Mesenchymal stem cell (in vitro differentiated cells and primary cell): ENCODE measurements at regions not wholly inside any gene's neighbourhood (a gene's known extent, or its start where the extent isn't known, plus 50 kb on each side); places are given as distances from the start of the nearest gene placed in this dataset.

Experiments used
- DNase-seq: peaks from one replicate; pipeline ENCODE4 v3.0.0-alpha.2; 2013
- H2AFZ ChIP-seq: one replicate; pipeline ENCODE4 v1.6.1; 2013; ENCODE audit warnings: low read depth, mild to moderate bottlenecking, control low read depth, inconsistent platforms, low read length, moderate library complexity
- H2AK5ac ChIP-seq: 2 replicates; pipeline ENCODE4 v1.6.1; 2013; ENCODE audit warnings: low read length, moderate library complexity, mild to moderate bottlenecking, inconsistent platforms; ENCODE audit not compliant: severe bottlenecking
- H2BK120ac ChIP-seq: one replicate; pipeline ENCODE4 v1.6.1; 2013; ENCODE audit warnings: low read depth, mild to moderate bottlenecking, inconsistent platforms, low read length, moderate library complexity
- H2BK12ac ChIP-seq, 2 experiments: one replicate each; pipeline ENCODE4 v1.6.1; 2013; ENCODE audit warnings: inconsistent platforms in 2 of 2, low read length in 2 of 2, mild to moderate bottlenecking in 2 of 2, moderate library complexity in 2 of 2, control low read depth in 1 of 2
- H2BK15ac ChIP-seq: one replicate; pipeline ENCODE4 v1.6.1; 2013; ENCODE audit warnings: mild to moderate bottlenecking, low read depth, inconsistent platforms; ENCODE audit not compliant: poor library complexity, severe bottlenecking
- H2BK5ac ChIP-seq: 2 replicates; pipeline ENCODE4 v1.6.1; 2013; ENCODE audit warnings: low read depth, mild to moderate bottlenecking, low read length, control low read depth, inconsistent platforms; ENCODE audit not compliant: poor library complexity, severe bottlenecking
- H3K14ac ChIP-seq, 2 experiments: one replicate each; pipeline ENCODE4 v1.6.1; 2013; ENCODE audit warnings: inconsistent platforms in 2 of 2, low read length in 2 of 2, control low read depth in 1 of 2, mild to moderate bottlenecking in 1 of 2, moderate library complexity in 1 of 2
- H3K18ac ChIP-seq, 2 experiments: one replicate each; pipeline ENCODE4 v1.6.1; 2013; ENCODE audit warnings: inconsistent platforms in 2 of 2, low read length in 2 of 2, control low read depth in 1 of 2, low read depth in 1 of 2, mild to moderate bottlenecking in 1 of 2
- H3K23ac ChIP-seq, 2 experiments: one replicate each; pipeline ENCODE4 v1.6.1; 2013; ENCODE audit warnings: inconsistent platforms in 2 of 2, low read length in 2 of 2, mild to moderate bottlenecking in 2 of 2, moderate library complexity in 2 of 2, control low read depth in 1 of 2
- H3K27ac ChIP-seq: 2 replicates; pipeline ENCODE4 v1.5.1; 2013; ENCODE audit warnings: mild to moderate bottlenecking, moderate library complexity, low read length, control low read depth, inconsistent platforms; ENCODE audit not compliant: poor library complexity, severe bottlenecking
- H3K27me3 ChIP-seq, 2 experiments: 2 replicates each; pipeline versions ENCODE4 v1.6.1 to v1.7.0; 2013; ENCODE audit warnings: low read length in 2 of 2, mild to moderate bottlenecking in 2 of 2, moderate library complexity in 2 of 2, control low read depth in 1 of 2, inconsistent platforms in 1 of 2; ENCODE audit not compliant: control insufficient read depth in 1 of 2, insufficient read depth in 1 of 2
- H3K36me3 ChIP-seq, 2 experiments: 2 replicates each; pipeline versions ENCODE4 v1.6.1 to v1.7.0; 2013; ENCODE audit warnings: low read length in 2 of 2, control low read depth in 1 of 2, inconsistent platforms in 1 of 2, low read depth in 1 of 2, mild to moderate bottlenecking in 1 of 2; ENCODE audit not compliant: insufficient read depth in 2 of 2, control insufficient read depth in 1 of 2
- H3K4ac ChIP-seq, 2 experiments: one replicate each; pipeline ENCODE4 v1.6.1; 2013; ENCODE audit warnings: inconsistent platforms in 2 of 2, low read length in 2 of 2, mild to moderate bottlenecking in 2 of 2, moderate library complexity in 2 of 2, control low read depth in 1 of 2, low read depth in 1 of 2
- H3K4me1 ChIP-seq: 2 replicates; pipeline ENCODE4 v1.6.1; 2013; ENCODE audit warnings: low read depth, low read length, control low read depth; ENCODE audit not compliant: control insufficient read depth, insufficient read depth
- H3K4me2 ChIP-seq: 2 replicates; pipeline ENCODE4 v1.6.1; 2013; ENCODE audit warnings: low read length, mild to moderate bottlenecking, inconsistent platforms; ENCODE audit not compliant: poor library complexity, severe bottlenecking
- H3K4me3 ChIP-seq, 2 experiments: 2 replicates each; pipeline versions ENCODE4 v1.5.1 to v1.7.0; 2013; ENCODE audit warnings: low read length in 2 of 2, mild to moderate bottlenecking in 2 of 2, control low read depth in 1 of 2, low read depth in 1 of 2; ENCODE audit not compliant: insufficient read depth in 1 of 2
- H3K79me1 ChIP-seq: replicated peaks from 2 replicates; pipeline ENCODE4 v1.6.1; 2013; ENCODE audit warnings: mild to moderate bottlenecking, control low read depth, low read length, inconsistent platforms; ENCODE audit not compliant: poor library complexity, severe bottlenecking
- H3K9ac ChIP-seq: 2 replicates; pipeline ENCODE4 v1.7.0; 2013; ENCODE audit warnings: mild to moderate bottlenecking, low read length, moderate library complexity
- H3K9me3 ChIP-seq: 2 replicates; pipeline ENCODE4 v1.7.0; 2013; ENCODE audit warnings: mild to moderate bottlenecking, low read length; ENCODE audit not compliant: control insufficient read depth
- H4K8ac ChIP-seq: one replicate; pipeline ENCODE4 v1.6.1; 2013; ENCODE audit warnings: inconsistent platforms, mild to moderate bottlenecking, low read length, moderate library complexity
- H4K91ac ChIP-seq: one replicate; pipeline ENCODE4 v1.6.1; 2013; ENCODE audit warnings: mild to moderate bottlenecking, low read length, inconsistent platforms
- WGBS: methylation state at CpG from one replicate; pipeline ENCODE4 v1.1.7; 2013; ENCODE audit warnings: mixed read lengths; 5-methylcytosine and 5-hydroxymethylcytosine counted together

DNA sequence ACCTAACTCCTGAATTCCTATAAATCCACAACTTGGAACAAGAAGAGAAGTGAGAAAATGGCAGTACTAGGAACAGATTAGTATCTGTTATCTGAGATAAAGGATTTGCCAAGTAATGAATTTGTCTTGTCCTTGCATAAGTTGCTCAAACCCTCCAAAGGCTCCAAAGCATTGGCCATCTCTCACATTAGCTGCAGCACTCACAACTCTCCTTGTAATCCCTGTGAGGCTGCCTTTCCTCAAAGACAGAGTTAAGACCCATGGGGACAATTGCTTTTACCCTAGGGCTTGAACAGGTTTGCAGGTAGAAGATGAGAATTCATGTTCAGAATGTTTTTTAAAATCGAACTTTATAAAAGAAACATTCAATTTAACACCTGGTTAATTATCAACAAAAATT lies 1702.2 kb downstream of the EFNB2 start:
- Histone ChIP-seq H3K18ac (no peak overlapping the region), H3K79me1 (no peaks in the 10 kb centered on the region), H3K4ac (no peak overlapping the region), H3K27ac (no peak overlapping the region), H3K4me3 (no peak overlapping the region), H2BK12ac (no peak overlapping the region), H2AK5ac (no peak overlapping the region), H2AFZ (no peak overlapping the region), H2BK5ac (no peak overlapping the region), H3K27me3 (no peaks in the 10 kb centered on the region), H3K4me2 (no peak overlapping the region), H3K14ac (no peak overlapping the region), H3K4me1 (no peaks in the 10 kb centered on the region), H2BK120ac (no peak overlapping the region), H4K8ac (no peak overlapping the region), H3K36me3 (no peaks in the 10 kb centered on the region), H4K91ac (no peak overlapping the region), H3K23ac (no peak overlapping the region), H3K9me3 (no peaks in the 10 kb centered on the region), H3K9ac (no peak overlapping the region), H2BK15ac (no peak overlapping the region)
- no peak for DNase-seq
- WGBS = no CpG with 5 or more reads among the region's 1 CpG

DNA sequence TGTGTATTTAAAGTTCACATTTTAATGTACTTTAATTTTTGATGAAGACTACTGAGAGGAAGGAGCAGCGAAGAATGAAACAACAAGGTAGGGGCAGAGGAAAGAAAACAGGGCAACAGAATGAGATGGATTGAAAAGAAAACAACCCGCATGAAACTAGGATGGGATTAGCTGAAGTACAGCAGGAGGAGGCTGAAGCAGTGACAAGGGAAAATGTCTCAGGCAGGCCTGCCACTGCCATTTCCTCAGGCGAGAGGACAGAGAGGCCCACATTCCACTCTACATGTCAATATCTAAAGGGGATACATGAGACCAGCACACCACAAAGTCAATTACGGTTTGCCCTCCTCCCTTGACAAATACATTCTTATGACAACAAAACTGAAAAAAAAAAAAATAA lies 1703.2 kb downstream of the EFNB2 start:
- no peak overlapping the region for H3K4ac ChIP-seq
- H3K27me3 ChIP-seq = no peaks in the 10 kb centered on the region
- no peak overlapping the region for H3K18ac ChIP-seq
- no peak overlapping the region for H3K4me2 ChIP-seq
- no peak overlapping the region for H3K14ac ChIP-seq
- no peak overlapping the region for H2AFZ ChIP-seq
- no peak overlapping the region for H3K23ac ChIP-seq
- H2BK5ac ChIP-seq = no peak overlapping the region
- H3K4me3 ChIP-seq = no peak overlapping the region
- H3K79me1 ChIP-seq = no peaks in the 10 kb centered on the region
- H4K91ac ChIP-seq = no peak overlapping the region
- no peak overlapping the region for H2AK5ac ChIP-seq
- no peak overlapping the region for H3K27ac ChIP-seq
- H2BK15ac ChIP-seq = no peak overlapping the region
- no peaks in the 10 kb centered on the region for H3K36me3 ChIP-seq
- H3K9me3 ChIP-seq = no peaks in the 10 kb centered on the region
- H4K8ac ChIP-seq = no peak overlapping the region
- no peaks in the 10 kb centered on the region for H3K4me1 ChIP-seq
- no peak overlapping the region for H2BK12ac ChIP-seq
- no peak overlapping the region for H2BK120ac ChIP-seq
- 74% methylated on average over 4 of the region's 4 CpGs for WGBS
- H3K9ac ChIP-seq = no peak overlapping the region
- DNase-seq = no peak

DNA sequence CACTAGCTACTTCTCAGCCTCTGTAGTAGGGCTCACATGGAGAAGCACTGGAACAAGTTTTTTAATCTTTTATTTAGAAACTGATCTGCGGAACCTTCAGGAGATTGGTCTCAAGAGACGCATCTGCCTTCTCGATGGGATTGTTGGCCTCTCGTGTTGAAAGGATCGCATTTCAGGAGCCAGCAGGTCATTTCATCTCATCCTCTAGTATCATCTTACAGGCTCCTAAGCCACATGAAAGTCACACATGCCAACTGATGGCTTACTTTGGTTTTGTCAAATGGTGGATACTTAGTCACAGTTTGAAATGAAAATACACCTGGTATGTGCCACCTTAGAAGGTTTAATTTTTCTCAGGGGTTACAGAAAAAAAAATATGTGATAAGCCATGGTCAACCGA lies 1703.6 kb downstream of the EFNB2 start:
- WGBS = 91% methylated on average over 6 of the region's 6 CpGs
- no peak overlapping the region for H2BK120ac ChIP-seq

DNA sequence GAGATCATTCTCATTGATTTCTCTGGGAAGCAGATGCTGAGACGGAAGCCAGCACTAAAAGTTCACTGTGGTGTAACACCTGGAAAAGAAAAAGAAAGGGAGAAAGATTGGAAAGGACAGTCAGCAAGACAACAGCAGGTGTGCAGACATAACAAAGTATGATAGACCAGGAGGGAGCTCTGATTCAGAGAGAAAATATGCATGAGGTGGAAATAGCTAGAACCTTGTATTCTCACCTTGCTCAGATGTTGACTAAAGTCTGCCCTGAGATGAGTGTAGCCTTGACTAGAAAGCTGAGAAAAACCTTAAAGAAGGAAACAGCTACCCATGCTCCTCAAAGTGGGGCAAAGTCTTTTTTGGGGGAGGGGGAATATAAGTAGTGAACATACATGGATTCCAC lies 1711.8 kb downstream of the EFNB2 start:
- Histone ChIP-seq H2BK120ac (no peak overlapping the region), H2BK15ac (no peak overlapping the region)
- 83% methylated on average over 1 of the region's 1 CpG for WGBS

More for the DNA sequence above, 1703.6 kb downstream of the EFNB2 start:
- no peak overlapping the region for H3K4me2 ChIP-seq
- no peak overlapping the region for H3K9ac ChIP-seq
- H3K4me1 ChIP-seq = no peaks in the 10 kb centered on the region
- no peaks in the 10 kb centered on the region for H3K27me3 ChIP-seq
- no peak overlapping the region for H2BK15ac ChIP-seq
- H3K27ac ChIP-seq = no peak overlapping the region
- no peaks in the 10 kb centered on the region for H3K79me1 ChIP-seq
- H3K9me3 ChIP-seq = no peaks in the 10 kb centered on the region
- H3K18ac ChIP-seq = no peak overlapping the region
- no peak overlapping the region for H2BK12ac ChIP-seq
- no peak overlapping the region for H3K14ac ChIP-seq
- no peaks in the 10 kb centered on the region for H3K36me3 ChIP-seq
- no peak overlapping the region for H2BK5ac ChIP-seq
- no peak overlapping the region for H4K8ac ChIP-seq
- DNase-seq = no peak
- no peak overlapping the region for H3K4me3 ChIP-seq
- no peak overlapping the region for H3K4ac ChIP-seq
- H4K91ac ChIP-seq = no peak overlapping the region
- no peak overlapping the region for H2AK5ac ChIP-seq
- no peak overlapping the region for H2AFZ ChIP-seq
- no peak overlapping the region for H3K23ac ChIP-seq

More for the DNA sequence above, 1711.8 kb downstream of the EFNB2 start:
- Histone ChIP-seq H2BK5ac (no peak overlapping the region), H4K8ac (no peak overlapping the region), H3K79me1 (no peaks in the 10 kb centered on the region), H3K9me3 (peaks cover 9% of the 10 kb centered on the region), H2AFZ (no peak overlapping the region), H3K14ac (no peak overlapping the region), H3K18ac (no peak overlapping the region), H3K4me2 (no peak overlapping the region), H3K4ac (no peak overlapping the region), H3K23ac (no peak overlapping the region), H3K4me1 (no peaks in the 10 kb centered on the region), H3K4me3 (no peak overlapping the region), H3K36me3 (no peaks in the 10 kb centered on the region), H3K27ac (no peak overlapping the region), H4K91ac (no peak overlapping the region), H3K27me3 (no peaks in the 10 kb centered on the region), H3K9ac (no peak overlapping the region), H2AK5ac (no peak overlapping the region), H2BK12ac (no peak overlapping the region)
- DNase-seq = no peak
